Small intestine (tissue), 7 donors: ENCODE measurements at regions not wholly inside any gene's neighbourhood (a gene's known extent, or its start where the extent isn't known, plus 50 kb on each side); places are given as distances from the start of the nearest gene placed in this dataset.

Experiments
- DNase-seq, 2 donors: peaks; one replicate each; pipeline versions ENCODE4 v3.0.0 to v3.0.0-alpha.2; 2013
- FAIRE-seq: peaks from 2 replicates; lab custom pipeline; 2012; peaks lifted over from hg19 to GRCh38; lab: Jason Lieb, UNC
- H3K27ac ChIP-seq, 3 donors: one replicate each; pipeline ENCODE4 v1.5.1; 2013; ENCODE audit warnings: low read length in 2 of 3, mild to moderate bottlenecking in 2 of 3, control low read depth in 1 of 3, inconsistent platforms in 1 of 3, low read depth in 1 of 3, moderate library complexity in 1 of 3
- H3K27me3 ChIP-seq, 3 donors: one replicate each; pipeline ENCODE4 v1.6.1; 2013; ENCODE audit warnings: low read length in 3 of 3, inconsistent platforms in 1 of 3; ENCODE audit not compliant: control insufficient read depth in 3 of 3, insufficient read depth in 3 of 3
- H3K36me3 ChIP-seq, 3 donors: one replicate each; pipeline ENCODE4 v1.6.1; 2013; ENCODE audit warnings: low read length in 3 of 3, inconsistent platforms in 1 of 3, low read depth in 1 of 3, mild to moderate bottlenecking in 1 of 3, moderate library complexity in 1 of 3; ENCODE audit not compliant: control insufficient read depth in 3 of 3, insufficient read depth in 2 of 3
- H3K4me1 ChIP-seq, 3 donors: one replicate each; pipeline ENCODE4 v1.6.1; 2013; ENCODE audit warnings: low read length in 2 of 3, inconsistent platforms in 1 of 3, low read depth in 1 of 3, mild to moderate bottlenecking in 1 of 3, moderate library complexity in 1 of 3; ENCODE audit not compliant: control insufficient read depth in 3 of 3, insufficient read depth in 2 of 3
- H3K4me3 ChIP-seq, 3 donors: one replicate each; pipeline ENCODE4 v1.5.1; 2013; ENCODE audit warnings: low read length in 3 of 3, control low read depth in 1 of 3, inconsistent platforms in 1 of 3, low read depth in 1 of 3, mild to moderate bottlenecking in 1 of 3, moderate library complexity in 1 of 3
- H3K9me3 ChIP-seq, 2 donors: one replicate each; pipeline ENCODE4 v1.6.1; 2013; ENCODE audit warnings: low read depth in 1 of 2, low read length in 1 of 2; ENCODE audit not compliant: control insufficient read depth in 2 of 2, insufficient read depth in 1 of 2
- WGBS, 3 donors: extraction: QIAGEN DNeasy Blood & Tissue Kit; methylation state at CpG; one replicate each; pipeline ENCODE4 v1.1.7; 2013; 5-methylcytosine and 5-hydroxymethylcytosine counted together
- donor health status: healthy with polysubstance abuse.
- donor health status: control.
- donor health status: control.
- donor health status: Bipolar disorder and iron deficiency.
- donor health status: healthy.

DNA sequence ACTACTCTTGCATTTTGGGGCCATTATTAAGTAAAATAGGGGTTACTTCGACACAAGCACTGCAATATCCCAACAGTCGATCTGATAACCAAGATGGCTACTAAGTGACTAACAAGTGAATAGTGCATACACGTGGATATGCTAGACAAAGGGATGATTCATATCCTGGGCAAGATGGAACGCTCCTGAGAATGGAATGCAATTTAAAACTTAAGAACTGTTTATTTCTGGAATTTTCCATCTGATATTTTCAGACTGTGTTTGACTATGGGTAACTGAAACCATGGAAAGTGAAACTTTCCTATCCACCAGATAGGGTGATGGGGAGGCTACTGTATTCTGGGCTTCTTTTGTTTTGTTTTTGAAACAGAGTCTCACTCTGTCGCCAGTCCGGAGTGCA, 66.5 kb downstream of the ILRUN start:
- H3K27me3 ChIP-seq: no peaks in the 10 kb centered on the region
- no peaks in the 10 kb centered on the region for H3K9me3 ChIP-seq
- 72 to 82% (median 76%) methylated on average over 6 of the region's 6 CpGs for WGBS, 3 donors
- H3K27ac ChIP-seq: no peak overlapping the region
- no peak overlapping the region for H3K4me3 ChIP-seq
- H3K4me1 ChIP-seq: no peaks in the 10 kb centered on the region
- peaks cover 0 to 15% (median 2%) of the 10 kb centered on the region in 3 donors for H3K36me3 ChIP-seq
- no peak for FAIRE-seq
- DNase-seq: no peak

DNA sequence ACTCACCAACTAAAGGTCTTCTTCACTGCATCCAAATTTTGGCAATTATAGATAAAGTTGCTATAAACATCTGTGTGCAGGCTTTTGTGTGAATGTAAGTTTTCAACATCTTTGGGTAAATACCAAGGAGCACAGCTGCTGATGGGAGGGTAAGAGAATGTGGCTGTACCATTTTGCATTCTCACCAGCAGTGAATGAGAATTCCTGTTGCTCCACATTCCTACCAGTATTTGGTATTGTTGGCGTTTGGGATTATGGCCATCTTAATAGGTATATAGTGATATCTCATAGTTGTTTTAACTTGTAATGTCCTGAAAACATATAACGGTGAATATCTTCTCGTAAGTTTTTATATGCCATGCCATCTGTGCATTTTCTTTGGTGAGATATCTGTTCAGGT, 69.3 kb downstream of the ILRUN start:
- Histone ChIP-seq H3K36me3 (peaks cover 0 to 15% (median 2%) of the 10 kb centered on the region in 3 donors), H3K27me3 (no peaks in the 10 kb centered on the region), H3K4me1 (no peaks in the 10 kb centered on the region), H3K27ac (no peak overlapping the region), H3K4me3 (no peak overlapping the region), H3K9me3 (no peaks in the 10 kb centered on the region)
- DNase-seq (no peak), FAIRE-seq (no peak)
- WGBS, 3 donors: 88 to 94% (median 93%) methylated on average over 3 of the region's 3 CpGs

DNA sequence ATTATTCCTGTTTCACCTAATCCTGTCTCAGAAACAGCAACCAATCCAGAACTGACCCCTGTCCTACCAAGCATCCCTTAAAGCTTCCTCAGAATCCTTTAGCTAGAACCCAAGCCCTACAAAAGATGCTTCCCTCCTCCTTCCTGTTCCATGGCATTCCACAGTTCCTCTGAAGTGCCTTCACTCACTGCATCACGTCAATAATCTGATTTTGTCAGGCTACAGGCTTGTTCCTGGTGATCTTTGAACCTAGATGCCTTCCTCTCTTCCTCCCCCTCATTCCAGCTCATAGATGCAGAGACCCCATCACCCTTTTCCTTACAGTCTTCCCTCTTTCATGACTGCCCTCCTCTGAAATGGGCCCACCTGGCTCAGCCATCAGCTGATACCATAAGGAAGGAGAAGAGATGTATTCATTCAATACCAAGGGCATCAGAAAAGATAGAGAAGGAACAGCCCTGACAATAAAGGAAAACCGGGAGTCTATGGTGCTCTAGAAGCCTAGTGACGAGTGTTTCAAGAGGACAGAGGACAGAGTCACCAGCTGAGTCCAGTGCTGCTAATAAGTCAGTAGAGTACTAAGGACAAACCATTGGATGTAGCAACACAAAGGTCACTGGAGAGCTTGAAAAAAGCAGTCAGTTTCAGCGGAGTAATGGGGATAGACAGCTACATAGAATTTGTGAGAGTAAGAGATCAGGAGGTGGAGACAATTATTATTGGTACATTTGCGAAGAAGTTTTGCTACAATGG, 62.5 kb upstream of the SPDEF start:
- Histone ChIP-seq H3K4me3 (no peak overlapping the region), H3K36me3 (peaks cover 0 to 9% (median 6%) of the 10 kb centered on the region in 3 donors), H3K4me1 (peaks cover 0 to 11% (median 2%) of the 10 kb centered on the region in 3 donors), H3K9me3 (no peaks in the 10 kb centered on the region), H3K27me3 (no peaks in the 10 kb centered on the region), H3K27ac (no peak overlapping the region)
- 73 to 84% (median 78%) methylated on average over 5 of the region's 5 CpGs for WGBS, 3 donors
- DNase-seq (peak in 1 of 2 donors; percentile 11), FAIRE-seq (no peak)

DNA sequence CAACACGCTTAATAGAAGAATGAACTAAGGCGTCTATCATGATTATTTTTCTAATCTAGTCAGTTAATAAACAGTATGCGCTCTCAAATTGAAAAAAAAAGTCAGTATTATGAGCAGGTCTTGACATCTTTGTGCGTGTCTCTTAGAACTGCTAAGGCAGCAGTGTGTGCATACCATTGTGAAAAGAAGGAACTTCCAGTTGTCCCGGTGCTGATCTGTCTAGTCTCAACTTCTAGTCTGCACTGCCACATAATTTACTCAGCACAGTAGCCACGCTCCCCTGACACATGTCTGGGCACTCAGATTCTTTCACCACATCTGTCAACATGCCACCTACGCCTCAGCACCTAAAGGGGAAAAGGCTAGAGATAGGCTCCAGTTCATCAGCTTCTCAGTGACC, 61.1 kb upstream of the SPDEF start:
- 80 to 93% (median 93%) methylated on average over 7 of the region's 7 CpGs for WGBS, 3 donors
- DNase-seq: no peak
- H3K4me1 ChIP-seq: peaks cover 0 to 11% (median 2%) of the 10 kb centered on the region in 3 donors
- H3K9me3 ChIP-seq: no peaks in the 10 kb centered on the region
- no peak overlapping the region for H3K4me3 ChIP-seq
- no peak for FAIRE-seq
- no peak overlapping the region for H3K27ac ChIP-seq
- peaks cover 0 to 11% (median 6%) of the 10 kb centered on the region in 3 donors for H3K36me3 ChIP-seq
- H3K27me3 ChIP-seq: no peaks in the 10 kb centered on the region

DNA sequence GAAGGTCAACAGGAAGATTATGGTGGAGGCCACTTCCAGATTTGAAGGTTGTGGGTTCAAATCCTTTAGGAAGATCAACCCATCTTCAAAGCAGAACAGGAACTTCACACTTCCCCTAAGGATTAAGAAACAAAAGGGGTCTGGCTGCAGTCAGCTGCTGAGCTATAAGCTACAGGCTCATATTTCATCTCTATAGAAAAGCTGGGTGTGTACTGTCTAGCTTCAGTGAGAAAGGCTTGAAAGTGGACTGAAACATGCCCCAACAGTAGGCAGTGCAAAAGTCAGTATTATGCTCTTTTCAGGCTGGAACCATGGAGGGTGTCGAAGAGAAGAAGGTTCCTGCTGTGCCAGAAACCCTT, 60.1 kb upstream of the SPDEF start:
- H3K27me3 ChIP-seq: no peaks in the 10 kb centered on the region
- FAIRE-seq: no peak
- peaks cover 0 to 11% (median 6%) of the 10 kb centered on the region in 3 donors for H3K36me3 ChIP-seq
- no peak overlapping the region for H3K4me3 ChIP-seq
- no peak overlapping the region for H3K27ac ChIP-seq
- DNase-seq: no peak
- H3K4me1 ChIP-seq: peaks cover 0 to 11% (median 4%) of the 10 kb centered on the region in 3 donors
- 87 to 98% (median 90%) methylated on average over 1 of the region's 1 CpG for WGBS, 3 donors
- H3K9me3 ChIP-seq: no peaks in the 10 kb centered on the region

GRCh38 chr6:34615574-34616226, 59.6 kb upstream of the SPDEF start:
- H3K9me3 ChIP-seq: no peaks in the 10 kb centered on the region
- peaks cover 0 to 11% (median 4%) of the 10 kb centered on the region in 3 donors for H3K4me1 ChIP-seq
- no peaks in the 10 kb centered on the region for H3K27me3 ChIP-seq
- 88 to 94% (median 91%) methylated on average over 7 of the region's 7 CpGs for WGBS, 3 donors
- no peak overlapping the region for H3K27ac ChIP-seq
- H3K36me3 ChIP-seq: peaks cover 0 to 11% (median 6%) of the 10 kb centered on the region in 3 donors
- no peak overlapping the region for H3K4me3 ChIP-seq
- FAIRE-seq (no peak), DNase-seq (no peak)

DNA sequence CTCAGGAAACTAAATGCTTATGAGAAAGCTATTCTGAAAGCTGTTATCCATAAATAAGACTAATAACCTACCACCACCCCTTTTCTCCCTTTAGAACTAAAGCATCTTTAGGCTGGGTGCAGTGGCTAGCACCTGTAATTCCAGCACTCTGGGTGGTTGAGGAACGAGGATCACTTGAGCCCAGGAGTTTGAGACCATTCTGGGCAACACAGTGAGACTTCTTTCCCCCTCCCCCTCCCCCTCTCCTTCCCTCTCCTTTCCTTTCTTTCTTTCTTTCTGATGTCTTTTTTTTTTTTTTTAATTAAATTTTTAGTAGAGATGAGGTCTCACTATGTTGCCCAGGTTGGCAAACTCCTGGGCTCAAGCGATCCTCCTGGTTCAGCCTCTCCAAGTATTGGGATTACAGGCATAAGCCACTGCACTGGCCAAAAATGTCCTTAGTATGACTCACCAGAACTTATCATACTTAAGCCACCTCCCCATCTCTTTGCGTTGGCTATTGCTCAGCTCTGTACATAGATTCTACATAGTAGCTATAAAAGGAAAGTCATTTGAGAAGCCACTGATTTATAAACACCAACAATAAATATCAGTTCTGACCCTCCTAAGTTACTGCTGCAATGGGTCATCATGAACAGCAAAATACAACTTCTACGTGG, 54.8 kb upstream of the SPDEF start:
- FAIRE-seq (no peak), DNase-seq (peak in 1 of 2 donors; percentile 74)
- Histone ChIP-seq H3K4me3 (no peak overlapping the region), H3K36me3 (peaks cover 5 to 14% (median 7%) of the 10 kb centered on the region in 3 donors), H3K4me1 (peaks cover 0 to 2% (median 2%) of the 10 kb centered on the region in 3 donors), H3K27me3 (no peaks in the 10 kb centered on the region), H3K27ac (peak overlapping the region in 1 of 3 donors; percentile 17), H3K9me3 (no peaks in the 10 kb centered on the region)
- 51 to 66% (median 56%) methylated on average over 4 of the region's 4 CpGs for WGBS, 3 donors

DNA sequence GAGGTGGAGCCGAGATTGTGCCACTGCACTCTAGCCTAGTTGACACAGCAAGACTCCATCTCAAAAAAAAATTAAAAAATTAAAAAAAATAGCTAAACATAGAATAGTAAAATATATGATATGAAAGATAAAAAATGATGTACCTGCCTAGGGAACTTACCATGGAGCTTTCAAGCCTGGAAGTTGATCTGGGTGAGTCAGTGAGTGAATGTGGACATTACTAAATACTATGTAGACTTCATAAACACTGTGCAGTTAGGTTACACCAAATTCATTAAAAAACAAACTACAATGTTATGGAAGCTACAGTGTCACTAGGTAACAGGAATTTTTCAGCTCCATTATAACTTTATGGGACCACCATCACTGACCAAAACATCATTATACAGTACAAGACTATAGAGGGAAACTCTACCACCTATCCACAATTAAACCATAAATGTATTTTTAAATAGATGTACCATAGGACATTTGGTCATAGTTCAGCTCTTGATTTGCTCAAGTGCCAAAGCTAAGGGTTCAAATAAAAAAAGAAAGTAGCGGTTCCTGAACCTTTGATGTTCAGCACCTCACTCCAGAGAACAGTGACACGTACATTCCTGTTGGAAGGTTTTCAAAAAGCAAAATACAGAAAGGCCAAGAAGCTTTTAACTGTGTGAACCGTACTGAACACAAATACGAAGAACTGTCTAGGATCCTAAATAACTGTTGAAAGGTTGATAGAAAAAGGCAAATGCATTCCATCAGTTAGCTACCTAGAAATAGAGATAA, 52.4 kb upstream of the SPDEF start:
- 62 to 87% (median 69%) methylated on average over 5 of the region's 5 CpGs for WGBS, 3 donors
- peaks cover 0 to 4% (median 2%) of the 10 kb centered on the region in 3 donors for H3K4me1 ChIP-seq
- peaks cover 5 to 16% (median 8%) of the 10 kb centered on the region in 3 donors for H3K36me3 ChIP-seq
- H3K27me3 ChIP-seq: no peaks in the 10 kb centered on the region
- no peak overlapping the region for H3K27ac ChIP-seq
- H3K4me3 ChIP-seq: no peak overlapping the region
- FAIRE-seq (no peak), DNase-seq (no peak)
- H3K9me3 ChIP-seq: no peaks in the 10 kb centered on the region
